Stimulated activated CD4-positive, alpha-beta T cell treated with anti-CD3 and anti-CD28 coated beads, TNF-alpha, amount 100 ng/mL, for 24 hours (primary cell): ENCODE measurements at regions not wholly inside any gene's neighbourhood (a gene's known extent, or its start where the extent isn't known, plus 50 kb on each side); places are given as distances from the start of the nearest gene placed in this dataset.

ENCODE experiments used
- DNase-seq, 3 experiments: peaks; one replicate each; pipeline ENCODE4 v3.0.0-alpha.2; 2020; ENCODE audit warnings: low read depth in 3 of 3

- no peak for DNase-seq
These were observed 336.8 kb upstream of the RGMB start for GRCh38 chr5:98436667-98437066.

- DNase-seq: no peak
These were observed 331.0 kb upstream of the RGMB start for GRCh38 chr5:98442448-98442847.

- DNase-seq: no peak
These were observed 329.6 kb upstream of the RGMB start for GRCh38 chr5:98443881-98444280.

GRCh38 chr5:98453296-98453695 lies 320.2 kb upstream of the RGMB start:
- DNase-seq: no peak

GRCh38 chr5:98454407-98454806 lies 319.1 kb upstream of the RGMB start:
- DNase-seq: no peak

- DNase-seq: no peak
These were observed 318.6 kb upstream of the RGMB start for GRCh38 chr5:98454904-98455303.

- no peak for DNase-seq
These were observed 317.8 kb upstream of the RGMB start for GRCh38 chr5:98455665-98456064.

- DNase-seq: no peak
These were observed 315.5 kb upstream of the RGMB start for GRCh38 chr5:98458004-98458403.

- DNase-seq: no peak
These were observed 314.7 kb upstream of the RGMB start for GRCh38 chr5:98458726-98459125.

- DNase-seq: no peak
These were observed 312.9 kb upstream of the RGMB start for GRCh38 chr5:98460536-98460935.

GRCh38 chr5:98461485-98461884 lies 312.0 kb upstream of the RGMB start:
- DNase-seq: no peak

GRCh38 chr5:98463222-98463621 lies 310.2 kb upstream of the RGMB start:
- DNase-seq: no peak

- DNase-seq: no peak
These were observed 309.8 kb upstream of the RGMB start for GRCh38 chr5:98463676-98464075.

- no peak for DNase-seq
These were observed 308.6 kb upstream of the RGMB start for GRCh38 chr5:98464737-98465330.

- DNase-seq: no peak
These were observed 305.1 kb upstream of the RGMB start for GRCh38 chr5:98468188-98468869.

GRCh38 chr5:98470747-98471146 lies 302.7 kb upstream of the RGMB start:
- no peak for DNase-seq

GRCh38 chr5:98471458-98471857 lies 302.0 kb upstream of the RGMB start:
- DNase-seq: no peak

GRCh38 chr5:98474216-98474615 lies 299.2 kb upstream of the RGMB start:
- DNase-seq: no peak

- no peak for DNase-seq
These were observed 298.7 kb upstream of the RGMB start for GRCh38 chr5:98474782-98475181.

- DNase-seq: no peak
These were observed 290.9 kb upstream of the RGMB start for GRCh38 chr5:98482321-98483300.

GRCh38 chr5:98483301-98483685 lies 290.2 kb upstream of the RGMB start:
- DNase-seq: no peak

GRCh38 chr5:98489021-98489420 lies 284.4 kb upstream of the RGMB start:
- DNase-seq: no peak

- DNase-seq: no peak
These were observed 283.1 kb upstream of the RGMB start for GRCh38 chr5:98490348-98490747.
